ENCODE measurements at regions not wholly inside any gene's neighbourhood (a gene's known extent, or its start where the extent isn't known, plus 50 kb on each side); places are given as distances from the start of the nearest gene placed in this dataset.
"Not testable (repeated sequence)": the region's sequence is repeated elsewhere in the genome, so short reads cannot be mapped to it uniquely, and the experiment has no call there.

DNA sequence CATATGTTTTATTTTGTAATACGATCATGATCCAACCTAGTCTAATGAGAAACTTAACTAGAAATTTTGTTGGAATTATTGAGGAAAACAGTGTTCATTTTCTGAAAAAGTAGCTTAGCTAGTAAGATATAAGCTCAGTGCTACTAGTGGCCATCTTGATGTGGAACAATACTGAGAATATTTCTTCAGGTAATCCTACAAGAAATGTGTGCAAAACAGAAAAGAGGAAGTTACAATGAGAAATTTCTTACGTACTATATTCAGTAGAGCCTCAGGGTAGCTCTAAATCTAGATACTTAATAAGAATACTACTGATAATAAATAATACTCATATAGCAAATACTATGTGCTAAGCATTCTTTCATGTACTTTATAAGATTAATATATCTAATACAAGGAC lies 114.8 kb downstream of the SYT15B start:
- not testable (repeated sequence) for H3K36me3 Mint-ChIP-seq (ENCODE audit: insufficient read depth in 1 of 3, low read depth in 3 of 3); H2BK20ac ChIP-seq (ENCODE audit: low read depth, low read length, poor library complexity, severe bottlenecking); H3K79me2 ChIP-seq (ENCODE audit: insufficient read depth, low read length); H4K91ac ChIP-seq (ENCODE audit: insufficient read length, low read depth, low read length); H3K79me1 ChIP-seq (ENCODE audit: insufficient read depth, low read depth, low read length, poor library complexity, severe bottlenecking); H3K56ac ChIP-seq (ENCODE audit: insufficient read length, low read depth, low read length); H2BK120ac ChIP-seq (ENCODE audit: low read depth, low read length, poor library complexity, severe bottlenecking); H4K8ac ChIP-seq (replicated peaks; ENCODE audit: insufficient read length, low read depth, low read length); H3K23me2 ChIP-seq (ENCODE audit: insufficient read length, low read depth, low read length, poor library complexity, severe bottlenecking); H3K27ac ChIP-seq (ENCODE audit: insufficient read length, low read depth, low read length); H3K9ac ChIP-seq (ENCODE audit: extremely low read depth, insufficient read length, low read length); DNase-seq; H3K4me1 ChIP-seq (ENCODE audit: insufficient read depth, low read length); H2BK5ac ChIP-seq (ENCODE audit: insufficient read length, low read length); H2BK15ac ChIP-seq (ENCODE audit: low read depth, low read length); H2AK5ac ChIP-seq (ENCODE audit: insufficient read length, low read length); H3K14ac ChIP-seq (ENCODE audit: insufficient read depth, low read length); H3K18ac ChIP-seq (ENCODE audit: insufficient read length, low read depth, low read length); H3K23ac ChIP-seq (ENCODE audit: insufficient read length, low read depth, low read length); H3K4me1 Mint-ChIP-seq; H2BK12ac ChIP-seq (ENCODE audit: insufficient read length, low read depth, low read length); H4K20me1 ChIP-seq (ENCODE audit: control insufficient read depth, insufficient read depth, insufficient read length); H3K27me3 ChIP-seq (ENCODE audit: insufficient read depth, low read length); H4K5ac ChIP-seq (ENCODE audit: insufficient read length, low read depth, low read length); H3K27ac Mint-ChIP-seq; H3K4me3 Mint-ChIP-seq; H3K4ac ChIP-seq (ENCODE audit: low read depth, low read length); H3K9me3 Mint-ChIP-seq; H3K4me2 ChIP-seq (ENCODE audit: insufficient read depth, insufficient read length, low read length); H3K9me3 ChIP-seq (ENCODE audit: control insufficient read depth, low read depth, low read length); H3T11ph ChIP-seq (ENCODE audit: low read length); H2AFZ ChIP-seq (ENCODE audit: low read length); H3K27me3 Mint-ChIP-seq (ENCODE audit: low read depth)
- WGBS (ENCODE audit: extremely low coverage, insufficient read length, low lambda C conversion rate) = no CpG with 5 or more reads among the region's 2 CpGs

DNA sequence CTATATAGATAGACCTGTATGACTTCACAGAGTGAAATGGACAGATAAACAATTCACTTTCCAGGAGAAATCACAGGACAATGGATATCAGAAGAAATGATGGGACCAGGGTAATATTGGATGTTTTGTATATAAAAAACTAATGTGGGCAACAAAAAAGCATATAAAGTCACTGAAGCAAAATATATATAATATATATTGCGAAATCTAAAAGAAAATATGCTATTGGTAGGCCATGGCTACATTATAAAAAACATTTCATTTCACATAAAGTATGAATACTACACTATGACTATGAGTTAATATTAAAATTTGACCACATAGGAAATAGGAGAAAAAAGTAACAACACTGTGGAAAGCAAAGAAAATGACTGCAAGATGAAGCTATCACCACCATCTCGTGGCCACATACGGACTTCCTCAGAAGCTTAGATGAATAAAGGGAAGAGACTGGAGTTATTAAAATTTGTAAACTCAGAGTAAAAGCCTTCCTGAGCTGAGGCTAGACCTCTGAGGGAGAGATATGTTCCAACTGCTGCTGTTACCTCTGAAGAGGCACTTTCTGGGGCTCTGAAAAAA lies 115.8 kb downstream of the SYT15B start:
- not testable (repeated sequence) for H2BK20ac ChIP-seq (ENCODE audit: low read depth, low read length, poor library complexity, severe bottlenecking); H3K9me3 ChIP-seq (ENCODE audit: control insufficient read depth, low read depth, low read length); H3K27me3 ChIP-seq (ENCODE audit: insufficient read depth, low read length); H3K36me3 Mint-ChIP-seq (ENCODE audit: insufficient read depth in 1 of 3, low read depth in 3 of 3); H3T11ph ChIP-seq (ENCODE audit: low read length); H3K9me3 Mint-ChIP-seq; H3K18ac ChIP-seq (ENCODE audit: insufficient read length, low read depth, low read length); H2AFZ ChIP-seq (ENCODE audit: low read length); H2BK15ac ChIP-seq (ENCODE audit: low read depth, low read length); H3K79me1 ChIP-seq (ENCODE audit: insufficient read depth, low read depth, low read length, poor library complexity, severe bottlenecking); H2BK5ac ChIP-seq (ENCODE audit: insufficient read length, low read length); H2BK12ac ChIP-seq (ENCODE audit: insufficient read length, low read depth, low read length); H3K14ac ChIP-seq (ENCODE audit: insufficient read depth, low read length); H3K4ac ChIP-seq (ENCODE audit: low read depth, low read length); H3K4me1 Mint-ChIP-seq; H3K23ac ChIP-seq (ENCODE audit: insufficient read length, low read depth, low read length); H4K8ac ChIP-seq (replicated peaks; ENCODE audit: insufficient read length, low read depth, low read length); H3K4me2 ChIP-seq (ENCODE audit: insufficient read depth, insufficient read length, low read length); H4K91ac ChIP-seq (ENCODE audit: insufficient read length, low read depth, low read length); DNase-seq; H3K27ac ChIP-seq (ENCODE audit: insufficient read length, low read depth, low read length); H2BK120ac ChIP-seq (ENCODE audit: low read depth, low read length, poor library complexity, severe bottlenecking); H3K27me3 Mint-ChIP-seq (ENCODE audit: low read depth); H3K27ac Mint-ChIP-seq; H4K5ac ChIP-seq (ENCODE audit: insufficient read length, low read depth, low read length); H3K4me1 ChIP-seq (ENCODE audit: insufficient read depth, low read length); H4K20me1 ChIP-seq (ENCODE audit: control insufficient read depth, insufficient read depth, insufficient read length); H3K56ac ChIP-seq (ENCODE audit: insufficient read length, low read depth, low read length); H3K23me2 ChIP-seq (ENCODE audit: insufficient read length, low read depth, low read length, poor library complexity, severe bottlenecking); H3K4me3 Mint-ChIP-seq; H3K9ac ChIP-seq (ENCODE audit: extremely low read depth, insufficient read length, low read length); H2AK5ac ChIP-seq (ENCODE audit: insufficient read length, low read length); H3K79me2 ChIP-seq (ENCODE audit: insufficient read depth, low read length)
- no CpG with 5 or more reads among the region's 3 CpGs for WGBS (ENCODE audit: extremely low coverage, insufficient read length, low lambda C conversion rate)

Data from H9 (cell line).